Endothelial cell of umbilical vein (primary cell): ENCODE measurements at regions not wholly inside any gene's neighbourhood (a gene's known extent, or its start where the extent isn't known, plus 50 kb on each side); places are given as distances from the start of the nearest gene placed in this dataset.

Experiments used
- BruUV-seq: library from RNA; stranded (reverse); fragments of 400-500 nt; replicated peaks from 2 replicates; lab custom pipeline; 2021; lab: Mats Ljungman, UMichigan
- CTCF ChIA-PET: fragments of 300-600, 350-600 bp; sonication (Branson Sonifier 250); formaldehyde crosslinking; loops from one replicate; lab custom pipeline; 2021; ENCODE audit warnings: antibody characterized with exemption, inconsistent platforms; lab: Charles Lee
- POLR2A ChIA-PET: fragments of 300-600, 350-600 bp; sonication (Branson Sonifier 250); formaldehyde crosslinking; loops from one replicate; lab custom pipeline; 2021; ENCODE audit warnings: antibody characterized with exemption, inconsistent platforms; lab: Charles Lee
- DNase-seq: peaks from one replicate; pipeline ENCODE4 v3.0.0-alpha.2; 2011; ENCODE audit warnings: low read depth, low spot score
- FAIRE-seq: peaks from 2 replicates; lab custom pipeline; 2011; peaks lifted over from hg19 to GRCh38; lab: Jason Lieb, UNC
- H2AFZ ChIP-seq: 2 replicates; pipeline ENCODE4 v1.6.0; 2012; ENCODE audit warnings: low read depth, low read length, control low read depth, inconsistent platforms
- H3K27ac ChIP-seq: 2 replicates; pipeline ENCODE4 v1.5.1; 2011; ENCODE audit warnings: low read depth, mild to moderate bottlenecking, control low read depth, low read length, moderate library complexity; ENCODE audit not compliant: insufficient read depth
- H3K27me3 ChIP-seq, 2 experiments: 2 replicates each; pipeline versions ENCODE4 v1.6.0 to v1.6.1; 2011; ENCODE audit warnings: low read length in 2 of 2, mixed read lengths in 1 of 2; ENCODE audit not compliant: control insufficient read depth in 2 of 2, insufficient read depth in 2 of 2
- H3K36me3 ChIP-seq, 2 experiments: 2 replicates in 1 of 2; 3 replicates in 1 of 2; pipeline ENCODE4 v1.5.1; 2011; ENCODE audit warnings: low read length in 2 of 2, mild to moderate bottlenecking in 1 of 2, moderate library complexity in 1 of 2; ENCODE audit not compliant: control insufficient read depth in 2 of 2, insufficient read depth in 2 of 2; ENCODE audit errors: extremely low read depth in 1 of 2
- H3K4me1 ChIP-seq: 3 replicates; pipeline ENCODE4 v1.5.1; 2011; ENCODE audit warnings: mild to moderate bottlenecking, low read length; ENCODE audit not compliant: control insufficient read depth, insufficient read depth; ENCODE audit errors: extremely low read depth
- H3K4me2 ChIP-seq: 2 replicates; pipeline ENCODE4 v1.6.1; 2011; ENCODE audit warnings: low read length, control low read depth, mixed read lengths; ENCODE audit not compliant: insufficient read depth
- H3K4me3 ChIP-seq, 3 experiments: fragments of 200-600 bp in 1 of 3; sonication (generic), shearing (Covaris generic) in 1 of 3; replicated peaks in 1 of 3; 2 replicates each; pipeline ENCODE4 v1.5.1; 2011 to 2016; ENCODE audit warnings: control low read depth in 3 of 3, low read length in 3 of 3, mild to moderate bottlenecking in 2 of 3, inconsistent platforms in 1 of 3, low read depth in 1 of 3, moderate library complexity in 1 of 3; ENCODE audit not compliant: insufficient read depth in 1 of 3
- H3K79me2 ChIP-seq: 2 replicates; pipeline ENCODE4 v1.6.0; 2012; ENCODE audit warnings: low read length, inconsistent platforms; ENCODE audit not compliant: control insufficient read depth, insufficient read depth
- H3K9ac ChIP-seq: replicated peaks from 2 replicates; pipeline ENCODE3; 2011; ENCODE audit warnings: low read length, control low read depth; ENCODE audit not compliant: insufficient read depth; ENCODE audit errors: extremely low read depth
- H3K9me1 ChIP-seq: replicated peaks from 3 replicates; pipeline ENCODE4 v1.6.0; 2011; ENCODE audit warnings: mild to moderate bottlenecking, low read length; ENCODE audit not compliant: control insufficient read depth, insufficient read depth; ENCODE audit errors: extremely low read depth
- H3K9me3 ChIP-seq: replicated peaks from 2 replicates; pipeline ENCODE4 v1.5.1; 2012; ENCODE audit warnings: low read length, inconsistent platforms; ENCODE audit not compliant: control insufficient read depth, insufficient read depth
- H4K20me1 ChIP-seq: replicated peaks from 2 replicates; pipeline ENCODE3; 2011; ENCODE audit warnings: mild to moderate bottlenecking, low read length; ENCODE audit not compliant: control insufficient read depth, insufficient read depth; ENCODE audit errors: extremely low read depth
- CTCF ChIP-seq, 2 donors: IDR thresholded peaks; 1 replicate in 1 of 2; 2 replicates in 1 of 2; pipeline ENCODE4 v1.5.1; 2011; ENCODE audit warnings: low read length in 2 of 2, mild to moderate bottlenecking in 2 of 2, moderate library complexity in 2 of 2, control low read depth in 1 of 2, inconsistent platforms in 1 of 2, low read depth in 1 of 2; ENCODE audit not compliant: insufficient read depth in 1 of 2; ENCODE audit errors: extremely low read depth in 1 of 2
- EZH2 ChIP-seq: IDR thresholded peaks from 2 replicates; pipeline ENCODE4 v1.6.1; 2012; ENCODE audit warnings: borderline replicate concordance, low read depth, mild to moderate bottlenecking, moderate library complexity, low read length, inconsistent platforms; ENCODE audit not compliant: severe bottlenecking
- FOS ChIP-seq: IDR thresholded peaks from 2 replicates; pipeline ENCODE4 v1.6.1; 2011; ENCODE audit warnings: mild to moderate bottlenecking, low read length, moderate library complexity, borderline replicate concordance; ENCODE audit not compliant: insufficient read depth
- MYC ChIP-seq: IDR thresholded peaks from one replicate; pipeline ENCODE4 v1.6.1; 2011; ENCODE audit warnings: mild to moderate bottlenecking, low read depth, low read length
- POLR2A ChIP-seq: IDR thresholded peaks from 2 replicates; pipeline ENCODE4 v1.6.1; 2012; ENCODE audit warnings: low read depth, mild to moderate bottlenecking, control low read depth, low read length
- dilution Hi-C: fragments of 300-500 bp; cut with MboI; formaldehyde crosslinking; loops from one replicate; pipeline ENCODE4 v1.15.0; 2019; ENCODE audit warnings: low sequenced_read_pairs; ENCODE audit not compliant: extremely low pct_ligation_motif_present
- intact Hi-C: fragments of 100-400 bp; cut with micrococcal nuclease; formaldehyde crosslinking; loops from one replicate; pipeline ENCODE4 v1.10.0; 2022
- TF ChIP-seq, protein P1 (sequence below): IDR thresholded peaks from 2 replicates; pipeline ENCODE4 v1.6.1; 2011; ENCODE audit not compliant: insufficient read depth, insufficient read length

GRCh38 chr12:17503742-17504141 is 586.3 kb downstream of the RERGL start:
- intact Hi-C loops, result no loop called here
- no peaks in the 10 kb centered on the region for H3K9me1 ChIP-seq
- BruUV-seq, result no TSS peak

More at GRCh38 chr12:17503742-17504141, 586.3 kb downstream of the RERGL start:
- CTCF ChIA-PET, result no interaction called here
- Histone ChIP-seq H3K27me3 (no peaks in the 10 kb centered on the region), H2AFZ (no peak overlapping the region), H3K4me3 (no peak overlapping the region), H3K79me2 (no peaks in the 10 kb centered on the region), H3K4me2 (no peak overlapping the region), H3K9me3 (peaks cover 4% of the 10 kb centered on the region), H3K27ac (no peak overlapping the region), H3K9ac (no peak overlapping the region), H3K36me3 (no peaks in the 10 kb centered on the region), H3K4me1 (no peaks in the 10 kb centered on the region), H4K20me1 (no peaks in the 10 kb centered on the region)
- TF ChIP-seq POLR2A (no peak), FOS (no peak), CTCF (IDR thresholded peaks at IDR 0.05; ENCODE audit: extremely low read depth in 1 of 2, insufficient read depth in 1 of 2, low read depth in 1 of 2, low read length in 2 of 2) (no peak), EZH2 (no peak), MYC (no peak)
- TF ChIP-seq, protein P1, sequence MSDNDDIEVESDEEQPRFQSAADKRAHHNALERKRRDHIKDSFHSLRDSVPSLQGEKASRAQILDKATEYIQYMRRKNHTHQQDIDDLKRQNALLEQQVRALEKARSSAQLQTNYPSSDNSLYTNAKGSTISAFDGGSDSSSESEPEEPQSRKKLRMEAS, result no peak
- DNase-seq, result no peak
- POLR2A ChIA-PET, result no interaction called here
- dilution Hi-C loops, result no loop called here
- FAIRE-seq, result no peak
